GM12878 (cell line): ENCODE measurements at regions not wholly inside any gene's neighbourhood (a gene's known extent, or its start where the extent isn't known, plus 50 kb on each side); places are given as distances from the start of the nearest gene placed in this dataset.
A peak's percentile ranks its signal among the peaks of the same experiment; 100 is the strongest.

ENCODE experiments used
- EED ChIP-seq: sonication (generic); IDR thresholded peaks from 2 replicates; pipeline ENCODE4 v1.6.1; 2016; ENCODE audit warnings: antibody characterized with exemption, low read depth
- GABPA ChIP-seq: IDR thresholded peaks from 2 replicates; pipeline ENCODE4 v1.6.1; 2014; ENCODE audit warnings: antibody characterized with exemption, low read depth, mild to moderate bottlenecking, inconsistent platforms
- MEF2A ChIP-seq: IDR thresholded peaks from 2 replicates; pipeline ENCODE4 v1.6.1; 2011; ENCODE audit warnings: low read depth, mild to moderate bottlenecking, low read length, moderate library complexity; ENCODE audit not compliant: insufficient read depth
- MXI1 ChIP-seq: fragments of 150-350 bp; IDR thresholded peaks from 2 replicates; pipeline ENCODE4 v1.6.1; 2011; ENCODE audit warnings: low read depth, mild to moderate bottlenecking, inconsistent platforms, low read length, improper control_type of control experiment
- RAD21 ChIP-seq: IDR thresholded peaks from 2 replicates; pipeline ENCODE4 v1.6.1; 2011; ENCODE audit warnings: mild to moderate bottlenecking, low read depth, low read length, moderate library complexity; ENCODE audit not compliant: insufficient read depth
- RELA ChIP-seq: fragments of 450-650 bp; IDR thresholded peaks from 2 replicates; pipeline ENCODE4 v1.8.0; 2014; ENCODE audit warnings: borderline replicate concordance; ENCODE audit not compliant: partially characterized antibody
- YBX1 ChIP-seq: fragments of 450-650 bp; IDR thresholded peaks from 2 replicates; pipeline ENCODE4 v1.6.1; 2016; ENCODE audit warnings: antibody characterized with exemption
- TF ChIP-seq, protein P1 (sequence below), 3 experiments: IDR thresholded peaks in 2 of 3; conservative IDR thresholded peaks in 1 of 3; 2 replicates each; pipeline ENCODE4 v1.5.1; 2011; ENCODE audit warnings: low read depth in 3 of 3, low read length in 3 of 3, mild to moderate bottlenecking in 3 of 3, control low read depth in 2 of 3, moderate library complexity in 2 of 3, inconsistent platforms in 1 of 3, mixed read lengths in 1 of 3; ENCODE audit not compliant: control insufficient read depth in 2 of 3, insufficient read depth in 1 of 3; ENCODE audit errors: extremely low read depth in 1 of 3
- TF ChIP-seq, protein P2 (sequence below): IDR thresholded peaks from 2 replicates; pipeline ENCODE4 v1.6.1; 2011; ENCODE audit warnings: borderline replicate concordance, low read depth, mild to moderate bottlenecking, moderate library complexity, low read length; ENCODE audit not compliant: insufficient read depth, poor library complexity, severe bottlenecking
- TF ChIP-seq, protein P3 (sequence below): IDR thresholded peaks from 2 replicates; pipeline ENCODE4 v1.6.1; 2012; ENCODE audit warnings: low read depth, low read length, improper control_type of control experiment
- TF ChIP-seq, protein P4 (sequence below): IDR thresholded peaks from 2 replicates; pipeline ENCODE4 v1.6.1; 2011; ENCODE audit warnings: low read depth, low read length, improper control_type of control experiment, borderline replicate concordance
- TF ChIP-seq, protein P5 (sequence below): IDR thresholded peaks from 2 replicates; pipeline ENCODE4 v1.6.1; 2012; ENCODE audit warnings: low read depth, low read length, improper control_type of control experiment
- TF ChIP-seq, protein P6 (sequence below): fragments of 450-650 bp; formaldehyde crosslinking; IDR thresholded peaks from 2 replicates; pipeline ENCODE4 v1.4.0; 2022; ENCODE audit warnings: mild to moderate bottlenecking, moderate library complexity

DNA sequence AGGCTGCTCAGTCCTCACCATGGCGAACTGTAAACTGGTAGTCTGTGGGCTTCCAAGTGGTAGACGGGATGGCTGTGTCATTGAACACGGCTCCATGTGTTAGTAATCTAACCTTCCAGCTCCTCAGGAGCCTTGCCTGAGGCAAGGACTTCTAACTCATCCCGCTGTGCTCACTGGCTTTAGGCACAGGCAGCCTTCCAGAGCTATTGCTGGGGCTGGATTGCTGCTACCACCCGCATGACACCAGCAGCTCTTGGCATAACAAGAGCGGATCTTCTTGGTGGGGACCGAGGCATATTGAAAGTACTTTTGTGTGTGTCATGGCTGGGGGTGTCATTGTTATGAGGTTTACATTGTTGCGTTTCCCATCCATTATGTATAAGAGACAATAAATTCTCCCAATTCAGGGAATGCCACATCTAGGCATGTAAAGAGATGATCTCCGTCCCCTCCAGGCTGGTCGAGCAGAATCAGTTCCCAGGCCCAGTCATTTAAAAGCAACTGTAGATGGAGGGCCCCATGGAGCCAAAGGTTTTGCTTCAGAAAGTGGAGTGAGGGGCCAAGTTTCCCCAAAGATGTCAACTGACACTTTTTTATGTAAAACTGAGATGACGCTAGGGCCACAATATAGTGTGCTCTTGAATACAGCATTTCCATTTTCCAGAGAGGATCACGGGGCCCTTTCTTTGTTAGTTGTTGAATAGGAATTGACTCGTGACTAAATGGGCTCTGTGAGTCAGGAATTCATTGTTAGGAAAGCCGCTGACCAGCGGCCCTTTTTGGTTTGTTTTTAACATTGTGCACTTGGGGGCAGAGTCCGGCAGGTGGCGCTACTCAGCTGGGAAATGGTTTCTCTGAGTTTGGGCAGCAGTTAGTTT is 759.5 kb downstream of the TAF11L14 start (continued):
- TF ChIP-seq, protein P1, sequence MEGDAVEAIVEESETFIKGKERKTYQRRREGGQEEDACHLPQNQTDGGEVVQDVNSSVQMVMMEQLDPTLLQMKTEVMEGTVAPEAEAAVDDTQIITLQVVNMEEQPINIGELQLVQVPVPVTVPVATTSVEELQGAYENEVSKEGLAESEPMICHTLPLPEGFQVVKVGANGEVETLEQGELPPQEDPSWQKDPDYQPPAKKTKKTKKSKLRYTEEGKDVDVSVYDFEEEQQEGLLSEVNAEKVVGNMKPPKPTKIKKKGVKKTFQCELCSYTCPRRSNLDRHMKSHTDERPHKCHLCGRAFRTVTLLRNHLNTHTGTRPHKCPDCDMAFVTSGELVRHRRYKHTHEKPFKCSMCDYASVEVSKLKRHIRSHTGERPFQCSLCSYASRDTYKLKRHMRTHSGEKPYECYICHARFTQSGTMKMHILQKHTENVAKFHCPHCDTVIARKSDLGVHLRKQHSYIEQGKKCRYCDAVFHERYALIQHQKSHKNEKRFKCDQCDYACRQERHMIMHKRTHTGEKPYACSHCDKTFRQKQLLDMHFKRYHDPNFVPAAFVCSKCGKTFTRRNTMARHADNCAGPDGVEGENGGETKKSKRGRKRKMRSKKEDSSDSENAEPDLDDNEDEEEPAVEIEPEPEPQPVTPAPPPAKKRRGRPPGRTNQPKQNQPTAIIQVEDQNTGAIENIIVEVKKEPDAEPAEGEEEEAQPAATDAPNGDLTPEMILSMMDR (IDR thresholded peaks at IDR 0.05 in 2 of 3, conservative IDR thresholded peaks at IDR 0.05 in 1 of 3; ENCODE audit: control insufficient read depth in 2 of 3, extremely low read depth in 1 of 3, insufficient read depth in 1 of 3, low read depth in 3 of 3, low read length in 3 of 3): peak; percentile 81 to 92 (median 83)
- TF ChIP-seq, protein P2, sequence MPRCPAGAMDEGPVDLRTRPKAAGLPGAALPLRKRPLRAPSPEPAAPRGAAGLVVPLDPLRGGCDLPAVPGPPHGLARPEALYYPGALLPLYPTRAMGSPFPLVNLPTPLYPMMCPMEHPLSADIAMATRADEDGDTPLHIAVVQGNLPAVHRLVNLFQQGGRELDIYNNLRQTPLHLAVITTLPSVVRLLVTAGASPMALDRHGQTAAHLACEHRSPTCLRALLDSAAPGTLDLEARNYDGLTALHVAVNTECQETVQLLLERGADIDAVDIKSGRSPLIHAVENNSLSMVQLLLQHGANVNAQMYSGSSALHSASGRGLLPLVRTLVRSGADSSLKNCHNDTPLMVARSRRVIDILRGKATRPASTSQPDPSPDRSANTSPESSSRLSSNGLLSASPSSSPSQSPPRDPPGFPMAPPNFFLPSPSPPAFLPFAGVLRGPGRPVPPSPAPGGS: no peak
- TF ChIP-seq, protein P3, sequence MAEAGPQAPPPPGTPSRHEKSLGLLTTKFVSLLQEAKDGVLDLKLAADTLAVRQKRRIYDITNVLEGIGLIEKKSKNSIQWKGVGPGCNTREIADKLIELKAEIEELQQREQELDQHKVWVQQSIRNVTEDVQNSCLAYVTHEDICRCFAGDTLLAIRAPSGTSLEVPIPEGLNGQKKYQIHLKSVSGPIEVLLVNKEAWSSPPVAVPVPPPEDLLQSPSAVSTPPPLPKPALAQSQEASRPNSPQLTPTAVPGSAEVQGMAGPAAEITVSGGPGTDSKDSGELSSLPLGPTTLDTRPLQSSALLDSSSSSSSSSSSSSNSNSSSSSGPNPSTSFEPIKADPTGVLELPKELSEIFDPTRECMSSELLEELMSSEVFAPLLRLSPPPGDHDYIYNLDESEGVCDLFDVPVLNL: no peak
- peak; percentile 86 for TF ChIP-seq RAD21
- no peak for TF ChIP-seq MEF2A
- TF ChIP-seq, protein P4, sequence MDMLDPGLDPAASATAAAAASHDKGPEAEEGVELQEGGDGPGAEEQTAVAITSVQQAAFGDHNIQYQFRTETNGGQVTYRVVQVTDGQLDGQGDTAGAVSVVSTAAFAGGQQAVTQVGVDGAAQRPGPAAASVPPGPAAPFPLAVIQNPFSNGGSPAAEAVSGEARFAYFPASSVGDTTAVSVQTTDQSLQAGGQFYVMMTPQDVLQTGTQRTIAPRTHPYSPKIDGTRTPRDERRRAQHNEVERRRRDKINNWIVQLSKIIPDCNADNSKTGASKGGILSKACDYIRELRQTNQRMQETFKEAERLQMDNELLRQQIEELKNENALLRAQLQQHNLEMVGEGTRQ: no peak
- TF ChIP-seq, protein P5, sequence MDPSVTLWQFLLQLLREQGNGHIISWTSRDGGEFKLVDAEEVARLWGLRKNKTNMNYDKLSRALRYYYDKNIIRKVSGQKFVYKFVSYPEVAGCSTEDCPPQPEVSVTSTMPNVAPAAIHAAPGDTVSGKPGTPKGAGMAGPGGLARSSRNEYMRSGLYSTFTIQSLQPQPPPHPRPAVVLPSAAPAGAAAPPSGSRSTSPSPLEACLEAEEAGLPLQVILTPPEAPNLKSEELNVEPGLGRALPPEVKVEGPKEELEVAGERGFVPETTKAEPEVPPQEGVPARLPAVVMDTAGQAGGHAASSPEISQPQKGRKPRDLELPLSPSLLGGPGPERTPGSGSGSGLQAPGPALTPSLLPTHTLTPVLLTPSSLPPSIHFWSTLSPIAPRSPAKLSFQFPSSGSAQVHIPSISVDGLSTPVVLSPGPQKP: no peak
- no peak for TF ChIP-seq RELA
- no peak for TF ChIP-seq EED
- no peak for TF ChIP-seq GABPA
- TF ChIP-seq YBX1: no peak
- TF ChIP-seq, protein P6, sequence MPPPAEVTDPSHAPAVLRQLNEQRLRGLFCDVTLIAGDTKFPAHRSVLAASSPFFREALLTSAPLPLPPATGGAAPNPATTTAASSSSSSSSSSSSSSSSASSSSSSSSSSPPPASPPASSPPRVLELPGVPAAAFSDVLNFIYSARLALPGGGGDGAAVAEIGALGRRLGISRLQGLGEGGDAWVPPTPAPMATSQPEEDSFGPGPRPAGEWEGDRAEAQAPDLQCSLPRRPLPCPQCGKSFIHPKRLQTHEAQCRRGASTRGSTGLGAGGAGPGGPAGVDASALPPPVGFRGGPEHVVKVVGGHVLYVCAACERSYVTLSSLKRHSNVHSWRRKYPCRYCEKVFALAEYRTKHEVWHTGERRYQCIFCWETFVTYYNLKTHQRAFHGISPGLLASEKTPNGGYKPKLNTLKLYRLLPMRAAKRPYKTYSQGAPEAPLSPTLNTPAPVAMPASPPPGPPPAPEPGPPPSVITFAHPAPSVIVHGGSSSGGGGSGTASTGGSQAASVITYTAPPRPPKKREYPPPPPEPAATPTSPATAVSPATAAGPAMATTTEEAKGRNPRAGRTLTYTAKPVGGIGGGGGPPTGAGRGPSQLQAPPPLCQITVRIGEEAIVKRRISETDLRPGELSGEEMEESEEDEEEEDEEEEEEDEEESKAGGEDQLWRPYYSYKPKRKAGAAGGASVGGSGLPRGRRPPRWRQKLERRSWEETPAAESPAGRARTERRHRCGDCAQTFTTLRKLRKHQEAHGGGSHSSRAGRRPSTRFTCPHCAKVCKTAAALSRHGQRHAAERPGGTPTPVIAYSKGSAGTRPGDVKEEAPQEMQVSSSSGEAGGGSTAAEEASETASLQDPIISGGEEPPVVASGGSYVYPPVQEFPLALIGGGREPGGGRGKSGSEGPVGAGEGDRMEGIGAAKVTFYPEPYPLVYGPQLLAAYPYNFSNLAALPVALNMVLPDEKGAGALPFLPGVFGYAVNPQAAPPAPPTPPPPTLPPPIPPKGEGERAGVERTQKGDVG (CRISPR knock-in tag): no peak
- TF ChIP-seq MXI1: no peak
